Dendritic cell treated with granulocyte-macrophage colony-stimulating factor and Interleukin-4, amounts not matched to agents 40 ng/mL and 50 ng/mL, for 4 days (primary cell): ENCODE measurements at regions not wholly inside any gene's neighbourhood (a gene's known extent, or its start where the extent isn't known, plus 50 kb on each side); places are given as distances from the start of the nearest gene placed in this dataset.
"Not testable (repeated sequence)": the region's sequence is repeated elsewhere in the genome, so short reads cannot be mapped to it uniquely, and the experiment has no call there.

ENCODE experiments used
- H3K27ac Mint-ChIP-seq: one replicate; pipeline ENCODE4 v1.8.0; 2022; ENCODE audit warnings: mild to moderate bottlenecking, mixed read lengths
- H3K27me3 Mint-ChIP-seq: one replicate; pipeline ENCODE4 v1.8.0; 2022; ENCODE audit warnings: mild to moderate bottlenecking, mixed read lengths
- H3K36me3 Mint-ChIP-seq: one replicate; pipeline ENCODE4 v1.8.0; 2022; ENCODE audit warnings: low read depth, mixed read lengths
- H3K4me1 Mint-ChIP-seq: one replicate; pipeline ENCODE4 v1.8.0; 2022; ENCODE audit warnings: low read depth, mixed read lengths
- H3K4me3 Mint-ChIP-seq: one replicate; pipeline ENCODE4 v1.8.0; 2022; ENCODE audit warnings: mild to moderate bottlenecking, moderate library complexity, mixed read lengths
- H3K9me3 Mint-ChIP-seq: one replicate; pipeline ENCODE4 v1.8.0; 2022; ENCODE audit warnings: mixed read lengths
- intact Hi-C: fragments of 100-400 bp; cut with micrococcal nuclease; formaldehyde crosslinking; loops from one replicate; pipeline ENCODE4 v1.15.0; 2022

DNA sequence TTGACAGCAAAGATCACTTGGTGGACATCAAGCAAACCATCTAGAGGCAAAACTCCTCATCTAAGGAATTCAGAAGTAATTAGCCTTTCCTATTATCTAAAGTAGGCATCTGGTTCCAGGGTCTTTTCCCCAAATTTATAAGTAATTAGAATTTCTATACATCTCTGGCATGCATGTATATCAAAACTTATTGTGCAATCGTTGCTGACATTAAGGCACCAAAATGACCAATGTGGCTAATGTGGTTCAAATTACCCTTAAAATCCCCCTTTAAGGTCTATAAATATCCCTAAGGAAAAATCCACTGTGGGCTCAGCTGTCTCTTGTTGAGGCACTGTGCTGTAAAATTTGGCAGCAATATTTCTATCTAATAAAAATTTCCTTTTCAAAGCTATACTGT, 695.9 kb upstream of the LRRTM4 start:
- Mint-ChIP-seq H3K9me3 (no peaks in the 10 kb centered on the region), H3K36me3 (no peaks in the 10 kb centered on the region), H3K4me1 (no peaks in the 10 kb centered on the region), H3K4me3 (no peak overlapping the region), H3K27me3 (no peaks in the 10 kb centered on the region), H3K27ac (no peak overlapping the region)
- intact Hi-C loops = no loop called here

DNA sequence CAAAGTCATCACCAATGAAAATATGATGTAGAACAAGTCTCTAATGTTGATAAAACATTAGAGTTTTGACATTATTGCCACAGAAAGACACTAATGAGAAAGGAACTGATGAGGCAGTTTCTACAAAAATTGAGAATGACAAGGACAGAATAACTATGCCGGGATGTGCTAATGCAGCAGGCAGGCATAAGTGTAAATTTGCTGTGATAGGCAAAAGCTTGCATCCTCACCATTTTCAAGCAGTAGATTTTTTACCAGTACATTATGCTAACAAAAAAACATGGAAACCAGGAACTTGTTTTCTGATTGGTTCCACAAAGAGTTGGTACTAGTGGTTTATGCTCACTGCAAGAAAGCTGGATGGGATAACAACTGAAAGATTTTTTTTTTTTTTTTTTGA, 715.5 kb upstream of the LRRTM4 start:
- Mint-ChIP-seq H3K9me3 (no peaks in the 10 kb centered on the region), H3K27ac (no peak overlapping the region), H3K4me1 (no peaks in the 10 kb centered on the region), H3K4me3 (no peak overlapping the region), H3K27me3 (no peaks in the 10 kb centered on the region), H3K36me3 (no peaks in the 10 kb centered on the region)
- intact Hi-C loops = no loop called here

DNA sequence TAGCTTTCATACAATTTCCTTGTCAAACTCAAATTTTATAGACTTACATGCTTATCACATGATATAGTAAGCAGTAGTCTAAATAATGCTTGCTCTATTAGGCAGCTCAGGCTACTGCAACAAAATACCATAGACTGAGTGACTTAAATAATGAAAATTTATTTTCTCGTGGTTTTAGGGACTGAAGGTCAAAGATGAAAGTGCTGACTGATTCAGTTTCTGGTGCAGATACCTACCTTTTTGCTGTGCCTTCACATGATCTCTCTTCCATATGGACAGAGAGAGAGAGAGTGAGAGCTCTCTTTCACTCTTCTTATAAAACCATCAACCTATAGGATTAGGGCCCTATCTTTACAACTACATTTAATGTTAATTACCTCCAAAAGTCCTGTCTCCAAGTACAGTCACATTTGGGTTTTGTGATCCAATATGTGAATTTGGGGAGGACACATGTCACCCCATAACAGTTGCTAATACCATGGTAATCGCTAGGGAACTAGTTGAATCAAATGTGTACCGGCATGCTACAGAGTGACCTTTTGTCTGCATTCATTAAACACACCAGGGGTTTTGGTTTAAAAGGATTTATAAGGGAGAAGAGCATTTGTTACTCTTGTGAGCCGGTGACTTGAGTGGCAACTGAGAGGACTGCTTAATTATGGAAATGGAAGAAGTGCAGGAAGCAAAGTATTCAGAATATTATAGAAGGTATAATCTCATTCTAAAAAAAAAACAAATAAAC, 723.4 kb upstream of the LRRTM4 start:
- H3K36me3 Mint-ChIP-seq = no peaks in the 10 kb centered on the region

DNA sequence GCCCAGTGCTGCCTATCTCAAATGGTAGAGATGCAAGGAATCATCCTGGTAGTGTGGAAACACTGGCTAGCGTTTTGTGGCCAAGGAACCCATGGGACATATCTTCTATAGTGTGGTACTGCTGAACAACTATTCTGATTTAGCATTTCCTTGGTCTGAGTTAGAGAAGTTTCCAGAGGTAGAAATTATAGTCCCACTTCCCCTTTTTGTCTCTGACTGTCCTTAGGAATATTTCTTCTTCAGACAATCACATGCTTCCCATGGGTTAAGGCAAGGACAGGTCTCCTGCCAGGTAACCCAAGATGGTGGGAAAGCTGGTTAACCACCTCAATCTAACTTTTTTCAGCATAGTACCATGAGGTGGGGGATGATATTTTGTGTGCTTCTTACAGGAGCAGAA, 729.5 kb upstream of the LRRTM4 start:
- no peak overlapping the region for H3K27ac Mint-ChIP-seq
- peaks cover 10% of the 10 kb centered on the region for H3K9me3 Mint-ChIP-seq
- intact Hi-C loops = no loop called here
- H3K36me3 Mint-ChIP-seq = no peaks in the 10 kb centered on the region
- no peaks in the 10 kb centered on the region for H3K4me1 Mint-ChIP-seq
- no peaks in the 10 kb centered on the region for H3K27me3 Mint-ChIP-seq
- no peak overlapping the region for H3K4me3 Mint-ChIP-seq

More for the DNA sequence above, 723.4 kb upstream of the LRRTM4 start:
- no peaks in the 10 kb centered on the region for H3K4me1 Mint-ChIP-seq
- H3K4me3 Mint-ChIP-seq = no peak overlapping the region
- H3K27me3 Mint-ChIP-seq = no peaks in the 10 kb centered on the region
- no peak overlapping the region for H3K27ac Mint-ChIP-seq
- peaks cover 11% of the 10 kb centered on the region for H3K9me3 Mint-ChIP-seq
- intact Hi-C loops = no loop called here

DNA sequence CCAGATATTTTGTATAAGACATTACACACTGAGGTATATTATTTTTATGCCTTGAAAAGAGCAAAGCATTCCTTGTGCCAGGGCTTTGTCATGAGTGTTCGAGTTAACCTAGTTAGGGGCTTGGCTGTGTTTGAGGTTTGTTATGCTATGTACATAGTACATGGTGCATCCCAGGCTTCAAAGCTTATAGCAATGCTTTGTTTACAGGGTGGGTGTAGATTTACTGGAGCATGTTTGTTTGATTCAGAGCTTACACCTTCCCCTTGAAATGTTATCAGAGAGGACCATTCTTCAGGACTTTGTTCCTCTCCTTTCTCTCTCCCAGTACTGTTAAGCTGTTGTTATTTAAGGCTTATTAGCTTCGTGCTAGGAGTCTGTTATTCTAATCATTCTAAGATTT, 738.7 kb upstream of the LRRTM4 start:
- no peaks in the 10 kb centered on the region for H3K27me3 Mint-ChIP-seq
- H3K36me3 Mint-ChIP-seq = no peaks in the 10 kb centered on the region
- no peaks in the 10 kb centered on the region for H3K9me3 Mint-ChIP-seq
- no peaks in the 10 kb centered on the region for H3K4me1 Mint-ChIP-seq
- intact Hi-C loops = no loop called here
- H3K27ac Mint-ChIP-seq = no peak overlapping the region
- no peak overlapping the region for H3K4me3 Mint-ChIP-seq

DNA sequence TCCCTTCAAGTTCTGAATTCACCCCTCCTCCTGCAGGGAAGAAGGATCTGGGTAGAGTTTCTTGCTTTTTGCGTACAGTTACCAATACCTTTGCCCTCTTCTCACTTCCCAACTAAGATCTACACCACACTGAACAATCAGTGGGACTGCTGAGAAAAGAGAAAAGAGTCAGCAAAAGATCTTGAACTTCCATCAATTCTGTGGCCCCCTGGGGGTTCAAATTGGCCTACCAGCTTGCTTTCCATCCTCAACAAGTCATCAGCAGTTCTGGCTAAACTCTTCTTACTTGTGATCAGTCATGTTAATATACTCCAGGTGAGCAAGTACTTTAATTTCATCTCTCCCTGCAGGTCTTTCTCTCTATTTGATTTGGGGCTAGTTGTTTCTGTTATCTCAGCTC, 739.3 kb upstream of the LRRTM4 start:
- intact Hi-C loops = no loop called here
- Mint-ChIP-seq H3K9me3 (no peaks in the 10 kb centered on the region), H3K36me3 (no peaks in the 10 kb centered on the region), H3K27ac (no peak overlapping the region), H3K4me3 (no peak overlapping the region), H3K27me3 (no peaks in the 10 kb centered on the region), H3K4me1 (no peaks in the 10 kb centered on the region)

DNA sequence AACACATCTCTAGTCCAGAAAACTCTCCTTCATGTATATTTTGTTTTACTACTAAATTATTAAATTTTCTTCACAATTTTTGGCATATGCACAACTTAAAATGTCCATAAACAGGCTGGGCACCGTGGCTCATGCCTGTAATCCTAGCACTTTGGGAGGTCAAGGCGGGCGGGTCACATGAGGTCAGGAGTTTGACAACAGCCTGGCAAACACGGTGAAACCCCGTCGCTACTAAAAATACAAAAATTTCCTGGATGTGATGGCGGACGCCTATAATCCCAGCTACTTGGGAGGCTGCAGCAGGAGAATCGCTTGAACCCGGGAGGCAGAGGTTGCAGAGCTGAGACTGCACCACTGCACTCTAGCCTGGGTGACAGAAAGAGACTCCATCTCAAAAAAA, 739.9 kb upstream of the LRRTM4 start:
- H3K27ac Mint-ChIP-seq, H3K4me3 Mint-ChIP-seq, H3K4me1 Mint-ChIP-seq, H3K36me3 Mint-ChIP-seq, H3K9me3 Mint-ChIP-seq, H3K27me3 Mint-ChIP-seq, intact Hi-C loops: not testable (repeated sequence)

DNA sequence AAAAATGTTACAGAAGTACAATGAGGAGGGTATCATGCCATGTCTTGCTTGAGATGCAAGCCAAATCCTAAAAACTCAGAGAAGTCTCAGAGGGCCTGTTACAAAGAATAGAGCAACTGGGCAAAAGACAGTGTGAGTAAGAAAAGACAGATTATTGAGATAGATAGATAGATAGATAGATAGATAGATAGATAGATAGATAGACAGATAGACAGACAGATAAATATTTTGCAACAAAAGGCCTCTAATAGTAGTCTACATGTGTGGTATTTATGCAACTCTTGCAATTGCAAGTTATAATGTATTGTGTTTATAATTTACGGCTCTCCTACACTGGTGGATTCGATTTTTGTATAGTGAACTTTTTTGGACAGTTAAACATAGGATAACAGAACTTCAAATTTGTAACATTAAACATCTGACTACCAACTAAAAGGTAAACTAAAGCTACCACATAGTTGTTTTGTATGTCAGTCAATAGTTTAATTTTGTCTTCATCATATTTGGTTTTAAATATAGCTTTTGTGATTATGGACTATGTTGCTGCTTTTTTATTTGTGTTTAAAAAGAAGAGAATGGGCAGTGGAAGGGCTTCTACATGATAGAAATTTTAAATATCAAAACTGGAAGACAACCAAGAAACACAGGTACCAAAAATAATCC, 740.7 kb upstream of the LRRTM4 start:
- Mint-ChIP-seq H3K27me3 (no peaks in the 10 kb centered on the region), H3K4me3 (no peak overlapping the region), H3K4me1 (no peaks in the 10 kb centered on the region), H3K27ac (no peak overlapping the region), H3K36me3 (no peaks in the 10 kb centered on the region), H3K9me3 (no peaks in the 10 kb centered on the region)
- intact Hi-C loops = no loop called here

DNA sequence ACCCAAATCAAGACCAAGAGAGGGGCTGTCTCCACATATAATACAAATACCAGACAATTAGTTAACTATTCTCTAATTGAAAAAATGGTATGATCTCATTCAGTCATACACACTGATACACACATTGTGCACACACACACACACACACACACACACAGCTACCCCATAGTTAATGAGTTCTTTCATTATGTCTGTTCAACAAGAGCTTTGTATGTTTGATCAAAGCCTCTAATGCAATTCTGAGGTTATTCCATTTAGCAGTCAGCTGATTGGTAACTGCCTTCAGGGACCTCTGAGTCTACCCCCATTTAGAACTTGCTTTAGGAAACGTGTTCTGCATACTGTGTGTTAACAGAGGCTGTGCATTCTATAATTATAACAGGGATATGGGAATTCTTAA, 741.4 kb upstream of the LRRTM4 start:
- Mint-ChIP-seq H3K4me3 (no peak overlapping the region), H3K27me3 (no peaks in the 10 kb centered on the region), H3K9me3 (no peaks in the 10 kb centered on the region), H3K36me3 (no peaks in the 10 kb centered on the region), H3K27ac (no peak overlapping the region), H3K4me1 (no peaks in the 10 kb centered on the region)
- intact Hi-C loops = no loop called here

DNA sequence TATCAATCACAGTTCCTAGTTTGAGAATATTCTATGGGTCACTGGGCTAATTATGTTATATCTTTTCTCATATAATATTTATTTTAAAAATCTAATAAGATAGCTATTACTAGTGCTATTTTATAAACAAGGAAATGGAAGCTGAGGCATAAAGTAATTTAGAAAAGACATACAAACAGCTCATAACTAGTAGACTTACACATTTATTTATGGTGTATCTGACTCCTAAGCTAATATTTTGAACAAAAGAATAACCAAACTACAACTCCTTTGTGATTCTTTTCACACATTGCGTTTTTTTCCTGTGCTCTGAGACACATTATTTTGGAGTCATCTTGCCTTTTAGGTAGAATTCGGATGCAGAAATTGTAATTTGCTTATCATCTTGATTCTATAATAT, 742.0 kb upstream of the LRRTM4 start:
- H3K9me3 Mint-ChIP-seq = no peaks in the 10 kb centered on the region
- H3K27ac Mint-ChIP-seq = no peak overlapping the region
- no peaks in the 10 kb centered on the region for H3K4me1 Mint-ChIP-seq
- intact Hi-C loops = no loop called here
- H3K36me3 Mint-ChIP-seq = no peaks in the 10 kb centered on the region
- no peak overlapping the region for H3K4me3 Mint-ChIP-seq
- H3K27me3 Mint-ChIP-seq = no peaks in the 10 kb centered on the region

DNA sequence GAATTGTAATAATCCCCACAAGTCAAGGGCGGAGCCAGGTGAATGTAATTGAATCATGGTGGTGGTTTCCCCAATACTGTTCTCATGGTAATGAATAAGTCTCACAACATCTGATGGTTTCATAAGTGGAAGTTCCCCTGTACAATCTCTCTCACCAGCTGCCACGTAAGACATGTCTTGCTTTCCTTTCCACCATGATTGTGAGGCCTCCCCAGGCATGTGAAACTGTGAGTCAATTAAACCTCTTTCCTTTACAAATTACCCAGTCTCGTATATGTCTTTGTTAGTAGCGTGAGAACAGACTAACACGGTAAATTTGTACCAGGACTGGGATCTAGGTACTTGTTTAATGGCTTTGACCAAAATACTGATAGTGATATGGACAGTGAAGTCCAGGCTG, 744.3 kb upstream of the REG3G start:
- no peaks in the 10 kb centered on the region for H3K36me3 Mint-ChIP-seq
- intact Hi-C loops = no loop called here
- H3K27me3 Mint-ChIP-seq = no peaks in the 10 kb centered on the region
- H3K4me1 Mint-ChIP-seq = no peaks in the 10 kb centered on the region
- H3K27ac Mint-ChIP-seq = no peak overlapping the region
- H3K4me3 Mint-ChIP-seq = no peak overlapping the region
- H3K9me3 Mint-ChIP-seq = no peaks in the 10 kb centered on the region

DNA sequence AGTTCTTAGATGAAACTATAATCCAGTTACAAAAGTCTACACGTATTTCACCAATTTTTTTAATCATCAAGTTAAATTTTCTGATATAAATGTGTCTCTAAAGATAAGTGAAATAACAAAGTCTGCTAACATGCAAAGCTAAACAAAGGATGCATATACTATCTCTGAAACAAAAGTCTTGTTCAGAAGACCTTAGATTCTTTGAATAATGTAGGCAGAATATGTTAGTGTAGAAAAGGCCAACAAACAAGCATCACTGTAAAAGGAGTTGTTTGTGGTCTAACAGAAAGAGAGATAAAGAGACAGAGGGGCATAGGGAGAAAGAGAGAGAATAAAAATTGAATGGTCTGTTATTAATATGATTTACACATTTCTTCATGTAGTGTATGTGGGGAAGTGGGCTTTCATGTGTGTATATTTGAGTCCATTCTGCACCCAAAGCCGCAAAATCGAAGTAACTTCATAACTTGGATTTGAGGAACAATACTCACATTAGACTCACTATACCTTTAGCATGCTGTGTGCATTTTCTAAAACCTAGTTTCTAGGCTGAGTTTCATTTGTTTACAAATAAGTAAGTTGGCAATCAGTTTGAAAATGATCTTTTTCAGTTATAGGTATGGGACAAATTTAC, 734.8 kb upstream of the REG3G start:
- no peaks in the 10 kb centered on the region for H3K36me3 Mint-ChIP-seq
- H3K9me3 Mint-ChIP-seq = no peaks in the 10 kb centered on the region
- no peak overlapping the region for H3K4me3 Mint-ChIP-seq
- no peak overlapping the region for H3K27ac Mint-ChIP-seq
- H3K27me3 Mint-ChIP-seq = no peaks in the 10 kb centered on the region
- no peaks in the 10 kb centered on the region for H3K4me1 Mint-ChIP-seq
- intact Hi-C loops = no loop called here

DNA sequence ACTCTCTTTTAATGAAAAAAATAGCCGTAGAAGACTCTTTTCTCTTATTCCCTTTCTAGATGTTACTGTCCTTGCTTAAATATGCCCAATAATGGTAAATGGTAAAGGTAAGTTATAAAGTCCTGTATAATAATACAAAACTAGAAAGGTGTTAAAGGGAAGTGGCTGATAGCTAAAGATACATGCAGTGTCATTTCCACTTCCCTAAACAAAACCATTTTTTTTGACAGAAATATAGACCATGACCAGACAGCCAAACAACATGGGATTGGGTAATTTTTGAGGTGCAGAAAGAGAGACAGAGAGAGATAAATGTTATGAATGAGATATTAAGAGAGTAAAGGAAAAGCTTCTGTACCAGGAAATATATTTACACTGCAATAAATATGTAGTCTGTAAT, 731.7 kb upstream of the REG3G start:
- Mint-ChIP-seq H3K27me3 (no peaks in the 10 kb centered on the region), H3K9me3 (no peaks in the 10 kb centered on the region), H3K36me3 (no peaks in the 10 kb centered on the region), H3K4me1 (no peaks in the 10 kb centered on the region), H3K27ac (no peak overlapping the region), H3K4me3 (no peak overlapping the region)
- intact Hi-C loops = no loop called here

DNA sequence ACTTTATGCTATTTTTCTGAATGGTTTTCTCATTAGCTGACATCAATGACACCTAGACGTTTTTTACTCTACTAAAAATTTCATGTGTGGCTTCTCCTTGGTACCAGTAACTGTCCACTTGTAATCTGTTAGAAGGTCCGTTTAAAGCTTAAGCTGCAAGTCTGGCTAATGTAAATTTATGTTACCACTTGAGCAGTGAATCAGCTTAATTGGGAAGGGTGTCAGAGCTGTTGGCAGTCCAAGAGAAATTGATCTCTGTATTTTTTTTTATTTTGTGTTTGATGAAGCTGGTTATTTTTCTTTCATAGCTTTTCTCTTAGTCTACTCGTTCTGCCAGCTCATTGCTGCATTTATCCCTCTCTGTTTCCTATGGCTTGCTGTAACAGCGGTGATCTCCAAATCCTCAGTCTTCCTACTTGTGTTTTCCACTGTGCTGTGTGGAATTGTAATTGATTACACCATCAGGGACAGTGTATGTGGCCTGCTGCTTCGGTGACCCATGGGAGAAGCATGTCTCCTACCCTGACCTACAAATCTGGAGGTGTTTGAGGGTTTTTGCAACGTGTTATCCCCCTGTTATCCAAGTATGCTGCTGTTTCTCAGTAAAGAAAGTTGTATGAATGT, 724.2 kb upstream of the REG3G start:
- no peaks in the 10 kb centered on the region for H3K27me3 Mint-ChIP-seq
- no peak overlapping the region for H3K27ac Mint-ChIP-seq
- intact Hi-C loops = no loop called here
- no peaks in the 10 kb centered on the region for H3K4me1 Mint-ChIP-seq
- H3K4me3 Mint-ChIP-seq = no peak overlapping the region
- no peaks in the 10 kb centered on the region for H3K9me3 Mint-ChIP-seq
- H3K36me3 Mint-ChIP-seq = no peaks in the 10 kb centered on the region
